ENCODE measurements at regions not wholly inside any gene's neighbourhood (a gene's known extent, or its start where the extent isn't known, plus 50 kb on each side); places are given as distances from the start of the nearest gene placed in this dataset.

DNA sequence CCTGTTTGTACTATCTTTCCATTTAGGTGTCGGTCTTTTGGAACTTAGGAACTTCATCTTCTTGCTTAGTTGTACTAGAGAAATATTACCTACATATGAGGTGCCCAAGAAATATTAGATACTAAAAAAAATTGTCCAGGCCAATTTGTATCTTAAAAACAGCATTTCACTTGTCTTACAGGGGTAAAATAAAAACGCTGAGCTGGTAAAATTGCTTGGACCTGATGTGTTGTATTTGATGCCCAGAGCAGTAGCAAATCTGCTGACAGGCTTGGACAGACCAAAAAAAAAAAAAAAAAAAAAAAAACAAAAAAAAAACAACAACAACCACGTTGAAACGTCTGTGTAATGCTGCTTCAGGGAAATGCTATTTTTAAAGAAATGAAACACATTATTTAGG is 150.4 kb upstream of the ARX start:
- H3K4me3 Mint-ChIP-seq = no peak overlapping the region
- TF ChIP-seq CTCF (conservative IDR thresholded peaks at IDR 0.05) = no peak
- H3K36me3 Mint-ChIP-seq = no peaks in the 10 kb centered on the region
- no peak for DNase-seq (ENCODE audit: extremely low spot score, unreplicated experiment)
- H3K27me3 Mint-ChIP-seq = peaks cover 6% of the 10 kb centered on the region
- H3K9me3 Mint-ChIP-seq = no peaks in the 10 kb centered on the region
- H3K27ac Mint-ChIP-seq = no peak overlapping the region
- no peaks in the 10 kb centered on the region for H3K4me1 Mint-ChIP-seq (ENCODE audit: unreplicated experiment)

DNA sequence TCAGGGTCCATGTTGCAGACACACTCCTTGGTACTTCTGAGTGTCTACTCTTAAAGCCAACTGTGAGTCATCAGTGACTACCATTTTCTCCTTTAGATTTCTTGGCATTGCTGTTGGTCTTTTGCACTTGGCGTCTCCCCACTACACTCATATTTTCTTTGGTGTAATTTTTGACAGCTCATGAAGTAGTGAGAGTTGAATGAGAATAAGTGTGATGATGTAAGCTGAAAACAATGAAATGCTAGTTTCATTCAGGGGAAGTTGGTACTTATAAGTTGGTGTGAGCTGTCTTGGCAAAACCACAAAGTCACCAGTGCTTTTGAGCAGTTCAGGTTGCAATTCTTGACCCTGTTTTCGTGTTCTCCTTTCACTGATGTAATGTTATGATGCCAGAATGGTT is 142.9 kb upstream of the ARX start:
- H3K4me1 Mint-ChIP-seq (ENCODE audit: unreplicated experiment) = no peaks in the 10 kb centered on the region
- peaks cover 12% of the 10 kb centered on the region for H3K27me3 Mint-ChIP-seq
- H3K27ac Mint-ChIP-seq = no peak overlapping the region
- no peaks in the 10 kb centered on the region for H3K36me3 Mint-ChIP-seq
- TF ChIP-seq CTCF (conservative IDR thresholded peaks at IDR 0.05) = no peak
- no peak for DNase-seq (ENCODE audit: extremely low spot score, unreplicated experiment)
- no peak overlapping the region for H3K4me3 Mint-ChIP-seq
- H3K9me3 Mint-ChIP-seq = no peaks in the 10 kb centered on the region

GRCh38 chrX:25156832-25157231 is 141.1 kb upstream of the ARX start:
- no peaks in the 10 kb centered on the region for H3K36me3 Mint-ChIP-seq
- H3K9me3 Mint-ChIP-seq = no peaks in the 10 kb centered on the region
- H3K27ac Mint-ChIP-seq = no peak overlapping the region
- H3K4me1 Mint-ChIP-seq (ENCODE audit: unreplicated experiment) = no peaks in the 10 kb centered on the region
- peaks cover 9% of the 10 kb centered on the region for H3K27me3 Mint-ChIP-seq
- H3K4me3 Mint-ChIP-seq = no peak overlapping the region
- no peak for DNase-seq (ENCODE audit: extremely low spot score, unreplicated experiment)
- TF ChIP-seq CTCF (conservative IDR thresholded peaks at IDR 0.05) = no peak

- Mint-ChIP-seq H3K4me1 (ENCODE audit: unreplicated experiment) (no peaks in the 10 kb centered on the region), H3K27me3 (peaks cover 12% of the 10 kb centered on the region), H3K36me3 (no peaks in the 10 kb centered on the region), H3K4me3 (no peak overlapping the region), H3K9me3 (no peaks in the 10 kb centered on the region), H3K27ac (no peak overlapping the region)
- TF ChIP-seq CTCF (conservative IDR thresholded peaks at IDR 0.05) = no peak
- no peak for DNase-seq (ENCODE audit: extremely low spot score, unreplicated experiment)
Observed at GRCh38 chrX:25156323-25156722, 140.6 kb upstream of the ARX start.

DNA sequence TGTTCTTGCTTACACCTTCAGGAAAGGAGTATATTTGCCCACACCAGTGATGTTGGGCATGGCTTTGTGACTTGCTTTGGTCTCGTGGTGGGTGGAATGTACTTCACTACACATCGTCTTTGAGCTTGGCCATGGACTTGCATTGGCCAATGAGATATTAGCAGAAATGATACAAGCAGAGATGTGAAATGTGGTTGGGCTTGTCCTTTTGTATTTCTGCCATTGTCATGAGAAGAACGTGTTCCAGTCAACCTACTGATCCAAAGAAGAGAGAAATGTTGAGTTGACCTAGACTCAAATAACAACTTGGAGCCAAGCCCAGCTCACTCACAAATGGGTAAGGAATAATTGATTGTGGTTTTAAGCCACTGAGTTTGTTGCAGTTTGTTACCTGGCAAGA is 138.4 kb upstream of the ARX start:
- DNase-seq (ENCODE audit: extremely low spot score, unreplicated experiment) = no peak
- H3K27me3 Mint-ChIP-seq = peaks cover 13% of the 10 kb centered on the region
- H3K27ac Mint-ChIP-seq = no peak overlapping the region
- no peaks in the 10 kb centered on the region for H3K36me3 Mint-ChIP-seq
- H3K4me3 Mint-ChIP-seq = no peak overlapping the region
- H3K4me1 Mint-ChIP-seq (ENCODE audit: unreplicated experiment) = no peaks in the 10 kb centered on the region
- no peaks in the 10 kb centered on the region for H3K9me3 Mint-ChIP-seq
- TF ChIP-seq CTCF (conservative IDR thresholded peaks at IDR 0.05) = no peak

- Mint-ChIP-seq H3K27me3 (peaks cover 19% of the 10 kb centered on the region), H3K9me3 (no peaks in the 10 kb centered on the region), H3K36me3 (no peaks in the 10 kb centered on the region), H3K4me1 (ENCODE audit: unreplicated experiment) (no peaks in the 10 kb centered on the region), H3K4me3 (no peak overlapping the region), H3K27ac (no peak overlapping the region)
- DNase-seq (ENCODE audit: extremely low spot score, unreplicated experiment) = no peak
- TF ChIP-seq CTCF (conservative IDR thresholded peaks at IDR 0.05) = no peak
Observed at GRCh38 chrX:25151749-25152148, 136.0 kb upstream of the ARX start.

Data from type B pancreatic cell (in vitro differentiated cells).